Osteoblast (primary cell): ENCODE measurements at regions not wholly inside any gene's neighbourhood (a gene's known extent, or its start where the extent isn't known, plus 50 kb on each side); places are given as distances from the start of the nearest gene placed in this dataset.

Experiments used
- DNase-seq: peaks from one replicate; pipeline ENCODE4 v3.0.0; 2011; ENCODE audit warnings: low spot score, mixed read lengths; ENCODE audit not compliant: insufficient read length; ENCODE audit errors: missing footprints
- H2AFZ ChIP-seq: 2 replicates; pipeline ENCODE4 v1.6.0; 2011; ENCODE audit warnings: mild to moderate bottlenecking, low read length
- H3K27ac ChIP-seq: 2 replicates; pipeline ENCODE4 v1.5.1; 2011; ENCODE audit warnings: mild to moderate bottlenecking, low read depth, low read length, moderate library complexity
- H3K27me3 ChIP-seq: 2 replicates; pipeline ENCODE4 v1.6.0; 2012; ENCODE audit warnings: mild to moderate bottlenecking, control low read depth, inconsistent platforms, low read length, moderate library complexity; ENCODE audit not compliant: insufficient read depth
- H3K36me3 ChIP-seq: 2 replicates; pipeline ENCODE4 v1.5.1; 2011; ENCODE audit warnings: mild to moderate bottlenecking, low read length, control low read depth, moderate library complexity; ENCODE audit not compliant: insufficient read depth
- H3K4me1 ChIP-seq: 2 replicates; pipeline ENCODE4 v1.5.1; 2011; ENCODE audit warnings: mild to moderate bottlenecking, low read length, control low read depth, moderate library complexity; ENCODE audit not compliant: insufficient read depth
- H3K4me2 ChIP-seq: 2 replicates; pipeline ENCODE4 v1.6.0; 2011; ENCODE audit warnings: mild to moderate bottlenecking, low read length; ENCODE audit not compliant: insufficient read depth
- H3K4me3 ChIP-seq: fragments of 200-600 bp; sonication (generic); 3 replicates; pipeline ENCODE4 v1.5.1; 2012; ENCODE audit warnings: mild to moderate bottlenecking, low read length, inconsistent platforms; ENCODE audit not compliant: insufficient read depth
- H3K79me2 ChIP-seq: 2 replicates; pipeline ENCODE4 v1.6.0; 2012; ENCODE audit warnings: mild to moderate bottlenecking, low read length, control low read depth, inconsistent platforms; ENCODE audit not compliant: insufficient read depth
- H3K9me3 ChIP-seq: 2 replicates; pipeline ENCODE4 v1.5.1; 2011; ENCODE audit warnings: low read depth, low read length, control low read depth
- H4K20me1 ChIP-seq: 2 replicates; pipeline ENCODE4 v1.6.0; 2012; ENCODE audit warnings: mild to moderate bottlenecking, low read length, control low read depth; ENCODE audit not compliant: insufficient read depth
- CTCF ChIP-seq: IDR thresholded peaks from 2 replicates; pipeline ENCODE4 v1.5.1; 2011; ENCODE audit warnings: mild to moderate bottlenecking, low read depth, low read length, moderate library complexity; ENCODE audit errors: extremely low read depth

GRCh38 chr15:77819048-77819850 is 186.5 kb upstream of the LINGO1 start:
- peaks cover 48% of the 10 kb centered on the region for H3K27me3 ChIP-seq
- TF ChIP-seq CTCF = no peak
- H3K4me3 ChIP-seq = no peak overlapping the region
- H2AFZ ChIP-seq = no peak overlapping the region
- H3K27ac ChIP-seq = no peak overlapping the region
- H3K4me2 ChIP-seq = no peak overlapping the region
- no peak for DNase-seq
- no peaks in the 10 kb centered on the region for H3K36me3 ChIP-seq
- no peaks in the 10 kb centered on the region for H3K9me3 ChIP-seq
- peaks cover 3% of the 10 kb centered on the region for H4K20me1 ChIP-seq
- H3K4me1 ChIP-seq = no peaks in the 10 kb centered on the region
- no peaks in the 10 kb centered on the region for H3K79me2 ChIP-seq

GRCh38 chr15:77818484-77819047 is 185.9 kb upstream of the LINGO1 start:
- H3K4me3 ChIP-seq = no peak overlapping the region
- no peak for TF ChIP-seq CTCF
- no peaks in the 10 kb centered on the region for H3K79me2 ChIP-seq
- no peaks in the 10 kb centered on the region for H3K36me3 ChIP-seq
- no peak overlapping the region for H3K27ac ChIP-seq
- H4K20me1 ChIP-seq = peaks cover 3% of the 10 kb centered on the region
- no peak overlapping the region for H3K4me2 ChIP-seq
- DNase-seq = no peak
- H2AFZ ChIP-seq = no peak overlapping the region
- no peaks in the 10 kb centered on the region for H3K9me3 ChIP-seq
- H3K27me3 ChIP-seq = peaks cover 50% of the 10 kb centered on the region
- H3K4me1 ChIP-seq = no peaks in the 10 kb centered on the region

GRCh38 chr15:77817434-77817833 is 184.7 kb upstream of the LINGO1 start:
- H3K4me3 ChIP-seq = no peak overlapping the region
- DNase-seq = no peak

More at GRCh38 chr15:77817434-77817833, 184.7 kb upstream of the LINGO1 start:
- H3K27ac ChIP-seq = no peak overlapping the region
- H2AFZ ChIP-seq = no peak overlapping the region
- no peaks in the 10 kb centered on the region for H3K4me1 ChIP-seq
- H3K36me3 ChIP-seq = no peaks in the 10 kb centered on the region
- peaks cover 3% of the 10 kb centered on the region for H4K20me1 ChIP-seq
- H3K27me3 ChIP-seq = peaks cover 50% of the 10 kb centered on the region
- H3K4me2 ChIP-seq = no peak overlapping the region
- H3K9me3 ChIP-seq = no peaks in the 10 kb centered on the region
- TF ChIP-seq CTCF = no peak
- no peaks in the 10 kb centered on the region for H3K79me2 ChIP-seq
